ENCODE measurements at regions not wholly inside any gene's neighbourhood (a gene's known extent, or its start where the extent isn't known, plus 50 kb on each side); places are given as distances from the start of the nearest gene placed in this dataset.

DNA sequence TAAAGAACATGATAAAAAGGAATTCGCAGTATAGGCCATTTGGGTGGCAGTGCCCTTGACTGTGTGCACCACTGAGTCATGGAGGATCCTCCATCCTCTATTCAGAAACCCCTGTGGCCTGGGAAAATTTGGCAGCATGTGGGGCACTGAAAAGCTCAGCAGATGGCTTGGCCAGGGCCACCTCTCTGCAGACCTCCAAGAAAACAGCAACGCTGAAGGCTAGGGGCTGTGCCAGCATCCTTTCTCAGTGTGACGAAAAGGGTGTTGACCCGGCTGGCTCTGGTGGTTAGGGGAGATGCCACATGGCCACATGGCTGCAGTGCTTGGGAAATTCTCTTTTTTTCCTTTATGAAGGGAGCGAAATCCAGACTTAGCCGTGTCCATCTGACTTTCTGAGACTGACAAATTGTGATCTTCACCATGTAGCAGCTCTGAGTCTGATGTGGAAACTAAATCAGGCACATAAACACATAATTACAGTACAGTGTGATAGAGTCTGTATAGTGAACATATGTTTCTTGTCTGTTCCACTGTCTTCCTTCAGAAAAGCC lies 178.0 kb downstream of the KCTD12 start:
- H3K4me2 ChIP-seq (ENCODE audit: insufficient read depth, low read length), result no peak overlapping the region
- intact Hi-C loops (cut with micrococcal nuclease), result no loop called here
- no peak overlapping the region for H3K27ac ChIP-seq (ENCODE audit: insufficient read depth, low read depth, low read length)
- no peak overlapping the region for H2AFZ ChIP-seq (ENCODE audit: low read depth, low read length)
- H4K20me1 ChIP-seq (replicated peaks; ENCODE audit: control insufficient read depth, extremely low read depth, insufficient read depth, low read length), result no peaks in the 10 kb centered on the region
- no peaks in the 10 kb centered on the region for H3K9me3 ChIP-seq (replicated peaks; ENCODE audit: control insufficient read depth, insufficient read depth, low read length)
- BruUV-seq (replicated peaks), result no TSS peak
- H3K79me2 ChIP-seq (ENCODE audit: control insufficient read depth, insufficient read depth, low read length), result no peaks in the 10 kb centered on the region
- POLR2A ChIA-PET, result no interaction called here
- no peaks in the 10 kb centered on the region for H3K27me3 ChIP-seq (ENCODE audit: control insufficient read depth in 2 of 2, insufficient read depth in 2 of 2, low read length in 2 of 2)
- H3K36me3 ChIP-seq (ENCODE audit: control insufficient read depth in 2 of 2, extremely low read depth in 1 of 2, insufficient read depth in 2 of 2, low read length in 2 of 2), result no peaks in the 10 kb centered on the region
- H3K9me1 ChIP-seq (replicated peaks; ENCODE audit: control insufficient read depth, extremely low read depth, insufficient read depth, low read length), result no peaks in the 10 kb centered on the region
- no peak overlapping the region for H3K4me3 ChIP-seq (replicated peaks in 1 of 3; ENCODE audit: insufficient read depth in 1 of 3, low read depth in 1 of 3, low read length in 3 of 3)
- FAIRE-seq (no peak), DNase-seq (ENCODE audit: low read depth, low spot score) (no peak)
- dilution Hi-C loops (cut with MboI; ENCODE audit: extremely low pct_ligation_motif_present, low sequenced_read_pairs), result no loop called here
- peaks cover 39% of the 10 kb centered on the region for H3K4me1 ChIP-seq (ENCODE audit: control insufficient read depth, extremely low read depth, insufficient read depth, low read length)
- CTCF ChIA-PET, result interaction anchor here (1.2 to 1.3 kb wide), 2 partner anchors 13 to 177 kb away, joined by 5 to 6 read pairs; no protein-coding TSS in a partner anchor
- no peak overlapping the region for H3K9ac ChIP-seq (replicated peaks; ENCODE audit: extremely low read depth, insufficient read depth, low read length)
- TF ChIP-seq POLR2A (IDR thresholded peaks at IDR 0.05; ENCODE audit: low read depth, low read length) (no peak), EZH2 (IDR thresholded peaks at IDR 0.05; ENCODE audit: borderline replicate concordance, low read depth, low read length, severe bottlenecking) (no peak), JUN (IDR thresholded peaks at IDR 0.05; ENCODE audit: borderline replicate concordance, insufficient read depth, insufficient read length, low read depth) (no peak), MAX (IDR thresholded peaks at IDR 0.05; ENCODE audit: insufficient read depth, insufficient read length) (no peak)

DNA sequence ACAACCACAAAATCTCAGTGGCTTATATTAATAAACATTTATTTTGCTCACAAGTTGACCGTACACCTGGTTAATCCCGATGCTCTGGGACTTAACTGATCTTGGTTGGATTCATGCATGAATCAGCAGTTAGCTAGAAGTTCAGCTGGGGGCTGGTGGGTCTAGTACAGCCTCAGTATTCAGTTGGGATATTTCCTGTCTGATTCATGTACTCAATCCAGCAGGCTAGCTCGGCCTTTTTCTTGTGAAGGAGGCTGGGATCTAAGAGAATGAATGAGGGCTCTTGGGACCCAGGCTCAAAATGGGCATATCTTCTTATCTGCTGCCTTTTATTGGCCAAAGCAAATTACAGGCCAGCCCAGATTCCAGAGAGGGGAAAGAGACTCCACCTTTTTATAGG lies 178.8 kb downstream of the KCTD12 start:
- H3K4me3 ChIP-seq (replicated peaks in 1 of 3; ENCODE audit: insufficient read depth in 1 of 3, low read depth in 1 of 3, low read length in 3 of 3), result no peak overlapping the region
- H3K9me1 ChIP-seq (replicated peaks; ENCODE audit: control insufficient read depth, extremely low read depth, insufficient read depth, low read length), result no peaks in the 10 kb centered on the region
- dilution Hi-C loops (cut with MboI; ENCODE audit: extremely low pct_ligation_motif_present, low sequenced_read_pairs) (no loop called here), intact Hi-C loops (cut with micrococcal nuclease) (no loop called here)
- no peak overlapping the region for H3K9ac ChIP-seq (replicated peaks; ENCODE audit: extremely low read depth, insufficient read depth, low read length)
- H3K4me1 ChIP-seq (ENCODE audit: control insufficient read depth, extremely low read depth, insufficient read depth, low read length), result peaks cover 40% of the 10 kb centered on the region
- H2AFZ ChIP-seq (ENCODE audit: low read depth, low read length), result peak overlapping the region; percentile 20
- DNase-seq (ENCODE audit: low read depth, low spot score) (peak; percentile 57), FAIRE-seq (peak; percentile 77)
- TF ChIP-seq FOS (IDR thresholded peaks at IDR 0.05; ENCODE audit: borderline replicate concordance, insufficient read depth, low read length), result peak; percentile 72
- TF ChIP-seq POLR2A (IDR thresholded peaks at IDR 0.05; ENCODE audit: low read depth, low read length), result no peak
- no peak for TF ChIP-seq EZH2 (IDR thresholded peaks at IDR 0.05; ENCODE audit: borderline replicate concordance, low read depth, low read length, severe bottlenecking)
- no peak for TF ChIP-seq GATA2 (IDR thresholded peaks at IDR 0.05; ENCODE audit: insufficient read depth, insufficient read length, low read depth, low read length)
- no peaks in the 10 kb centered on the region for H3K36me3 ChIP-seq (ENCODE audit: control insufficient read depth in 2 of 2, extremely low read depth in 1 of 2, insufficient read depth in 2 of 2, low read length in 2 of 2)
- H3K9me3 ChIP-seq (replicated peaks; ENCODE audit: control insufficient read depth, insufficient read depth, low read length), result no peaks in the 10 kb centered on the region
- no peak overlapping the region for H3K4me2 ChIP-seq (ENCODE audit: insufficient read depth, low read length)
- ChIA-PET POLR2A (no interaction called here), CTCF (interaction anchor here (1.2 to 1.5 kb wide), 4 partner anchors 12 to 178 kb away, joined by 3 to 6 read pairs (median 4); no protein-coding TSS in a partner anchor)
- no peaks in the 10 kb centered on the region for H4K20me1 ChIP-seq (replicated peaks; ENCODE audit: control insufficient read depth, extremely low read depth, insufficient read depth, low read length)
- H3K27me3 ChIP-seq (ENCODE audit: control insufficient read depth in 2 of 2, insufficient read depth in 2 of 2, low read length in 2 of 2), result no peaks in the 10 kb centered on the region
- no peaks in the 10 kb centered on the region for H3K79me2 ChIP-seq (ENCODE audit: control insufficient read depth, insufficient read depth, low read length)
- no TSS peak for BruUV-seq (replicated peaks)
- H3K27ac ChIP-seq (ENCODE audit: insufficient read depth, low read depth, low read length), result peak overlapping the region; percentile 12

Measured in endothelial cell of umbilical vein (primary cell).